GM12872 (cell line): ENCODE measurements at regions not wholly inside any gene's neighbourhood (a gene's known extent, or its start where the extent isn't known, plus 50 kb on each side); places are given as distances from the start of the nearest gene placed in this dataset.

ENCODE experiments used
- CTCF ChIP-seq: IDR thresholded peaks from 3 replicates; pipeline ENCODE4 v1.5.1; 2011; ENCODE audit warnings: low read depth, mild to moderate bottlenecking, low read length, moderate library complexity; ENCODE audit not compliant: insufficient read depth

GRCh38 chr2:204336153-204336744, 209.0 kb upstream of the PARD3B start:
- TF ChIP-seq CTCF = no peak

- no peak for TF ChIP-seq CTCF
Observed at GRCh38 chr2:204337638-204338037, 207.6 kb upstream of the PARD3B start.

GRCh38 chr2:204339212-204339715, 206.0 kb upstream of the PARD3B start:
- no peak for TF ChIP-seq CTCF

GRCh38 chr2:204340511-204340910, 204.8 kb upstream of the PARD3B start:
- TF ChIP-seq CTCF = no peak

- no peak for TF ChIP-seq CTCF
Observed at GRCh38 chr2:204341887-204342276, 203.4 kb upstream of the PARD3B start.

GRCh38 chr2:204343685-204344084, 201.6 kb upstream of the PARD3B start:
- no peak for TF ChIP-seq CTCF

GRCh38 chr2:204344119-204344518, 201.2 kb upstream of the PARD3B start:
- no peak for TF ChIP-seq CTCF

GRCh38 chr2:204346906-204347305, 198.4 kb upstream of the PARD3B start:
- TF ChIP-seq CTCF = no peak
